ENCODE measurements at regions not wholly inside any gene's neighbourhood (a gene's known extent, or its start where the extent isn't known, plus 50 kb on each side); places are given as distances from the start of the nearest gene placed in this dataset.
A peak's percentile ranks its signal among the peaks of the same experiment; 100 is the strongest.
"Not testable (repeated sequence)": the region's sequence is repeated elsewhere in the genome, so short reads cannot be mapped to it uniquely, and the experiment has no call there.

DNA sequence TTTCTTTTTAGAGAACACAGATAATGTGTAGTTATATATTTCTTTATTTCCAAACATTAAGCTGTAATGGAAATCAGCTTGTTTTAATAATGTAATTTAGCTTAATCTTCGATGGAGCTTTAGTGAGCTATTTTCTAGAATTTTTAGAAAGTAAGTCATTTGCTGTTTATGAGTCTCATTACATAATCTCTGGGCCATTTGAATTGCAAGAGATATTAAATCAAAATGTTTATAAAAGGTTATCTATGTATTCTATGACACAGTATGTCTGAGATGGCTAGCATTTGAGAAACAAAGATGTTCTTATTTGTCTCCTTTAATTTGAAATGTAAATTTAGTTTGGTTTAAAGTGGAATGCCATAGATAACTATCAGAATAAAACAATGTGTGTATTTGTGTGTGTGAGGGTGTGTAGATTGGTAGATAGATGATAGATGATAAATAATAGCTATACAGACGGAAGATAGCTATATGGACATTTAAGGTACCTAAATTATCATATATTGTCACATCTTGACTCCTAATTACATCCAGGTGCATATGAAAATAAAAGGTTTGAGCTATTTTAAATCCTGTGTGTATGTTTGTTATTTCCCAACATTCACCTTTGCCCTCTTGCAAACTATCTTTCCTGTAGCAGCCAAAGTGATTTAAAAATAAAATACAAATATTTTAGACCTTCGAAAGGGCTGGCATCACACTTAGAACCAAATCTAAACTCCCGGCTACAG lies 478.0 kb upstream of the KLF6 start:
- no peak for DNase-seq (ENCODE audit: low spot score)

DNA sequence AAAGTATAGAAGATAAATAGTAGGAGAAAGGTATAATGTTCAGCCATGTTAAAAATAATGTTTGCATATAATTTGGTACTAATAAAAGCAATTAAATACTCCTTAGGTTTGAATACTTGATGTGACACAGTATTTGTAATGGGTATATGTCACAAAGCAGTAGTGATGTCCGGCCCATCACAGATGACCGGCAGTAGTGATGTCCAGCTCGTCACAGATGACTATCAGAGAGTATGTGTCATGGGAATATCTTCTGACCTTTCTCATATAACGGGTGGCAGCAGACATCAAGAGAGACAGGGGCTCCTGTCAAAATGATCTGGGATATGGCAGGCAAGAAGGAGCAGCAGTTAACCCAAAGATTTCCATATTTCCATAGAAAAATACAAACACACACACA lies 477.4 kb upstream of the KLF6 start:
- no peak for DNase-seq (ENCODE audit: low spot score)

DNA sequence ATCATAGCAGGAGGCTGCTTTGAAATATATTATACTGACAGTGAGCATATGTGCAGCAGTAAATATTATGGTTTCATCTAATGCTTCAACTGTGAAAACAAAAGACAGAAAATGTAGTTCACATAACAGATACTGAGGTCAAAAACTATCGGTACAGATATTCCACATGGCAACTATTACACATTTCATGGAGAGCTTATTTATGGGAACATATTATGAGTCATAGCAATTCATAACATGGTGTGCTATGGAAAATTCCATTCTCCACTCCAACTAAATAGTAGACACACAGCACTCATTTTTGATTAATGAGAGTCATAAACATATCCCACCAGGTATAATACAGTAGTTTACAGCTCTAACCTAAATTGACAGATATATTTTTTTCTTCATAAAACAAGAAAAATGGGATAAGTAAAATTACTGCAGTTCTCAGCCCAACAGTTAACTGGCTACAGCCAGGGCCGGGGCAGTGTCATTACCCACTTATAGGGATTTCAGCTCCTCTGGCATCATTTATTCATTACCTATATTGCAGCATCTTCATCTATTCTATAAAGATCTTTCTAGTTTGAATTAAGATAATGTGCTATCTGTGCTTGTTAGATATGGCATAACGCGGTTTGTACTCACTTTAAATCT lies 475.6 kb upstream of the KLF6 start:
- DNase-seq (ENCODE audit: low spot score) = no peak

DNA sequence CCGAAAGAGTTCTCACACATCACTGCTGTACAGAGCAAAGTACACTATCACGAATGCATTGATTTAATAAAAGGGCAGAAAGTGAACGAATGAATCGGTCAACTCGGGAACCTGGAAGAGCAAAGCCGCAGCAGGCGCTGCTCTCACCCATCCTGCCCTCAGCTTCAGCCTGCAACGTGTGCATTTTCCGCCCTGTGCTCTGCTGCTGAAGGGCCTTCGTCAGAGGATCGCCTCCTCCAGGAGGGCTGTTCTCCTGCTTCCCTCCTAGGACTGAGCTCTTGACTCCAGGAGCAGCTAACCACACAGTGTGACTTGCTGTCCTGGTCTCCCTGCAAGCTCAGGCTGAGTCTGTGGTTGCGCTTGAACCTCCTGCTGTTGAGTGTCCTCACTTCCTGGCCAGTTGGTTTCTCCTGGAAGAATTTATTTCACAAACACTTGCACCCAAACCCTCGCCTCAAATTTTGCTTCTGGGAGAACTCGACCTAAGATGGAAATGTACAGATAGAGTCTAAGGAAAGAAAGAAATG lies 473.0 kb upstream of the KLF6 start:
- no peak for DNase-seq (ENCODE audit: low spot score)

DNA sequence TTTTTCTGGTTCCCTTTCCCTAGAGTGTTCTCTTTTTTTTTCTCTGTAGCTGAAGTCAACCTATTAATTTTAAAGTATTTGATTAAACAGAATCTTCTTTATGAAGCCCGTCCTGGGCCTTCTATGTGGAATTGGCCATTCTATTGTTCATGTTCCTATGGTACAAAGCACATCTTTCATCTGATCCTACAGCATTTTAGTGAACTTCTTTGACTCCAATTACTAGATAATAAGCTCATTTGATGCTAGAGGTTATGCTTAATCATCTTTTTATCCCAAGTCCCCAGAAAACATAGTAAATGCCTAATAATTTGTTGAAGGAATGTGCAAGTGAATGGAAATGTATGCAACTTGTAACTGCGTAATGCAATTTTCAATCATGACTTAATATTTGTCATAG lies 472.0 kb upstream of the KLF6 start:
- no peak for DNase-seq (ENCODE audit: low spot score)

DNA sequence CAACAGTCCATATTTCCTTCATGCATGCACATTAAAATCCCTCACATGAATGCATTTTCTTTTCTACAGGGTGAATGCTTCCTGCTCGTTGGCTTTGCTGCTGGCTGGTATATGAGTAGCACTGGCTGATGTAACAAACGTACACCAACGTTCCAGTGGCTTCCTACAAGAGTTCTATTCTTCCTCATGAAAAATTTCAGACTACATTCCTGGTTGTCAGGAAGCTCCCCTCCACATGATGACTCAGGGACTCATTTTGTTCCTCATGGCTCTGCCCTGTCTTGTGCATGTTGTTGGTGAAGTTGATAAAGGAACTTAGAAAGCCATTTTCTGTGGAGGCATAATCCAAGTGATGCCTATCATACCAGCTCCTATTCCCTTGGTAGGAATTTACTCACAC lies 470.7 kb upstream of the KLF6 start:
- no peak for DNase-seq (ENCODE audit: low spot score)

DNA sequence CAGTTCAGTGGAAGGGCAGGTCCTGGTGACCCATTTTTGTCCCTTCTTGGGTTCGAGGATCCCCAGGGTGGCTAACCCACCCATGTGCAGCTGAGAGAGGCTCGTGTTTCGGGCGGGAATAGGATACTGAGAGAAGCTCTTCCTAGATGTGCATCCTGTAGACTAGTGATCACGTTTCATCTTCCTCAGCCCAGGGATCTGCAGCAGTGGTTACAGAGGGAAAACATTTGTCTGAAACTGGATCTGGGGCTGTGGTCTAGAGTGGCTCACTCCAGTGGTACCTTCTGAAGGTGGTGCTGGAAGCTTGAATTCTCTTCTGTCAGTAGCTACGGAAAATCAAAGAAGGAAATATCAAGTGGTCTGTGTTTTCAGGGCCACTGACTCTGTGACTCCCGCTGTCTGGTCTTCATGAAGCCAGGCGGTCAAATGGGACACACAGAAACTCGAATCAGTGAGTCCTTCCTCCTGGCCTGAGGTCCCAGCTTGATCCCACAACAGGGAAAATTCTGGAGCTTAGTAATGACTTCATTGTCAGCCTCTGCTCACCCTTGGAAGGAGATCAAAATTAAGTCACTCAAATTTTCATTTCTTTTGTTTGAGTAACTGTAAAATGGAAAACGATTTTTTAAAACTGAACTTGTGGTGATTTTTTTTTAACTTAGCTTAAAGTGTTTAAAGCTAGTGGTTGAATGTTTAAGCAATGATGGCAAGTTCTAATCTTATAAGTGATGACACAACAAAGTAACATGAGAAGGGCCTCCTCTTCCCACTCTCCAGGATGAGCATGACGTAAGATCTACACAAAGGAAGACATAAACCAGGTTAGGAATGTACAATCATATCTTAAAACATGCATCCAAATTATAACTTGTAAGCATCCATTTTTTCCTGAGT lies 469.3 kb upstream of the KLF6 start:
- DNase-seq (ENCODE audit: low spot score) = no peak

DNA sequence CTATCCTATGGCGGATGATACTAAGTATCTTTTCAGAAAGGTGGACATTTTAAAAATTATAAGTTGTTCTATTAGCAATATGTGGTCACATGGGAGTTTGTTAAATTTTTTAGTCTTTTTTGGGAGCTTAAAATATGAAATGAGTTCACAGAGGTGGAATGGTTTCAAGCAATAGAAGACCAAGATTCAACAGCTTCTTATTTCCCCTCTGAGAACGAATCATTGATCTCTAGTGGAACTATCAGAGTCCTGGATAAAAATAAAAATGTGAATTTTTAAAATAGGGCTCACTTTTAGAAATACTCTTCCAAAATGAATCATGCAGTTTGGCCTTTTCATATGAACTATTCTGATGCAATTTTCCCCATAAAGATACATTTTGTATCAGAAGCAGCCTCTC lies 467.7 kb upstream of the KLF6 start:
- no peak for DNase-seq (ENCODE audit: low spot score)

DNA sequence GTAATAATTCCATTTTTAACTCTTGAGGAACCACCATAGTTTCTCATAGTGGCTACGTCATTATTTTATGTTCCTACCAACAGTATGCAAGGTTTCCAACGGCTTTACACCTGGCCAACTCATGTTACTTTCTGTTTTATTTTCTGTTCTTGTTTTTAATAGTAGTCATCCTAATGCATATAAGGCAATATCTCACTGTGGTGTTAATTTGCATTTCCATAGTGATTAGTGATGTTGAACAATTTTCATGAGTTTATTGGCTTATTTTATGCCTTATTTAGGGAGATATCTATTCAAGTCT lies 465.5 kb upstream of the KLF6 start:
- DNase-seq (ENCODE audit: low spot score) = no peak

DNA sequence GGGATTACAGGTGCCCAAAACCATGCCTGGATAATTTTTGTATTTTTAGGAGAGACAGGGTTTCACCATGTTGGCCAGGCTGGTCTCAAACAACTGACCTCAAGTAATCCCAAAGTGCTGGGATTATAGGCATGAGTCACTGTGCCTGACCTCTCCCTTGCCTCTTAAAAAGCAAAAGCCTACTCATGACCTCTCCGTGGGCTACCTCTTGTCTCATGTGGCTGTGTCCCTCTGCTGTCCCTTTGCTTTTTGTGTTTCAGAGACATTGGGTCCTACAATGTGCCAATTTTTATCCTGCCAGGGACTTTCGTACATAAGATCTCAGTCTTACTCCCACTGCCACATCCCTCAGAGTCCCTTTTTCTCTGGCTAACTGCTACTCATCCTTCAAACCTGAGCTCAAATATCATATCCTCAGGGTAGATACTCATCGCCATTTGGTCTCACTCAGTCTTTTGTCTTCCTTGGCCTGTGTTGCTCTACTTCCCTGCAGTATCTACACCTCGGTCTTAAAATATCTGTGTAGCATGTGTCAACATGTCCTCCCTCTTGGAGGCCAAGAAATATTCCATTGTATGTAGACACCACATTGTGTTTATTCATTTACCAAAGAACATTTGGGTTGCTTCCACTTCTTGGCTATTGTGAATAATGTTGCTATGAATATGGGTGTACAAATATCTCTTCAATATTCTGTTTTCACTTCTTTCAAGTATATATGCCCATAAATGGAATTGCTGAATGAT lies 465.0 kb upstream of the KLF6 start:
- DNase-seq (ENCODE audit: low spot score) = no peak

DNA sequence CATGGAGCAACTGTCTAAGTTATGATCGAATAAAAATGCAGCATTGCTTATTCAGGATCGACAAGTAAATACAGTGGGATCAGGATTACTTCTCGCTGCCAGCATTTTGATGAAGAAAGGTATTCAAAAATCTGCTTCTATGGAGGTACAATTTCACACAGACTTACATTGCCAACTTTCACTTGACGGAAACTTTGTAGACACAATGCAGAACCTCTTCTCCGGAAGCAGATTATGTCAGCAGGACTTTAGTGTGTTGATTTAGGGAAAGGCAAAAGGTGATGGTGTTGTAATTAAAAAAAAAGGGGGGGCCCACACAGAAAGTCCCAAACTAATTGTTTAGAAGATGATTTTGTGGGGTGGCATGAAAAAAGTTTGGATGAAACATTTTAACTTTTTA lies 462.4 kb upstream of the KLF6 start:
- no peak for DNase-seq (ENCODE audit: low spot score)

DNA sequence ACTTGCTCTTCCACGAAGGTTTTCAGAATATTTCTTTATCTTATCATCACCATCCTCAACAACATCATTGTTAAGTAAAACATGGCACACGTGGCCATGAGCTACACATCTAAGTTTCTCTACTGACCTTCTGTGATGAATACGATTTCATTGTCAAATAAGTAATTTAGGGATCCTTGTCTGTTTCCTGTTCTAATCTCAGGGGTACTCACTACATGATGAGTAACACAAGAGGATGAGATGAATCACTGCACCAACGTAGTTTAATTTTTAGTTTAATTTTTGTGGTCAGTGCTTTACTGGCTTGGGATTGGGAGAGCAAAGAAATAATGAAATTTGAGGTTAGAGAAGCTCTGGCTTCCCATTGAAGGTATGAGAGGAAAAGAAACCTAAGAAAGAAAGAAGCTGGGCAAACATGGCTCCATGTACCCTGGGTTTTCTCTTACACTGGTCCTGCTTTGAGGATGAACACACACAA lies 461.9 kb upstream of the KLF6 start:
- peak; percentile 15 for DNase-seq (ENCODE audit: low spot score)

DNA sequence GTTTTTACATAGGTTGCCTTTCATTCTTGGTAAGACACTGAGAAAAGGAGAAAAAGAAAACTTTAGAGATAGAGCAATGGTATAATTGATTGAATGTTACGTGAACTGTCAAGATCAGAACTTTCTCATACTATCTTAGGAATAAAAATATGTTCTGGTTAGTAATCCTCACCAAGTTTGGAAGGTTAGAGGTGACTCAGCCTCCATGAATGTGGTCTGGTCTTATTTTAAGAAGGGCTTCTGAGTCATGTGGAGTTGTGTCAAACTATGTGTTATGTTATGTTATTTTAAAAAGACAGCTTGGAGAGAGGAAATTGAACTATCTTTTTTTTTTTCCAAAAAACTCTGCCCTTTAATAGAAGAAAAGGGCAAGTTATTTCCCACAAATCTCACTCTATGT lies 458.6 kb upstream of the KLF6 start:
- peak; percentile 21 for DNase-seq (ENCODE audit: low spot score)

DNA sequence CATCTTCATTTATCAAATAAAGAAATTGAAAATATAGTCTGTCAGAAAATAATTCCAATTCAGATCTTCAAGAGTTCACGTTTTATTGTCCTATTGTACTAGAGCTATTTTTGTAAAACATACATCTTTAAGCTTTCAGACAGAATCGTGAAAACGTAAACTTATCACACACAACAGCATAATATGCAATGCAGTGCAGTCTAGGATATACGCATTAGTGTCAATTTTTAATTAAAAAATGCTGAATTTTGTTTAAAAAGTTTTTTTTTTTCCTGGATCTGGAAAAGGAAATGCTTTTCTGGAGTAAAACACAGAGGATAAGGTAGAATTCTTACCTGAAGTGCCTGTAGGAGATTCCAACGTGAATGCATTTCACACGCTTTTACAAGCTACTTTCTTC lies 458.2 kb upstream of the KLF6 start:
- no peak for DNase-seq (ENCODE audit: low spot score)

DNA sequence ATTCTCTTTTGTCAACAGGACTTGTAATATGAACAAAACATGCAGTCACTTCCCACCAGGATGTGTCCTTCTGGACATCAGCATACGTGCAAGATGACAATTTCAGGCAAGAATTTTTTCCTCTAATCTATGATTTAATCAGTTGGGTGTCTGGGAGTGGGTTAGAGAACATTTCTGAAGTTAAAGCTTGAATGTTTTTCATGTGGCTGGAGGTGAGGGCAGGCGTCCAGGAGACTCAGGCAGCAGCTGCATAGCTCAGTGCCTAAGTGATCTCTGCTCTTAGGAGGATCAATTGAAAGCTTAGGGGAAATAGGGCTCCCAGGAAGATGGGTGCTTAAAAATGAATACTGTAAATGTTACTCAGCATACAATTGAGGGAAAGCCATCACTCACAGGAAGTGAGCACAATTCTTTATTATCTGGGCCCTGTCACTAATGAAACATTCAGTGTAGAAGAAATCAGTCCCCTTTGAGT lies 457.6 kb upstream of the KLF6 start:
- no peak for DNase-seq (ENCODE audit: low spot score)

DNA sequence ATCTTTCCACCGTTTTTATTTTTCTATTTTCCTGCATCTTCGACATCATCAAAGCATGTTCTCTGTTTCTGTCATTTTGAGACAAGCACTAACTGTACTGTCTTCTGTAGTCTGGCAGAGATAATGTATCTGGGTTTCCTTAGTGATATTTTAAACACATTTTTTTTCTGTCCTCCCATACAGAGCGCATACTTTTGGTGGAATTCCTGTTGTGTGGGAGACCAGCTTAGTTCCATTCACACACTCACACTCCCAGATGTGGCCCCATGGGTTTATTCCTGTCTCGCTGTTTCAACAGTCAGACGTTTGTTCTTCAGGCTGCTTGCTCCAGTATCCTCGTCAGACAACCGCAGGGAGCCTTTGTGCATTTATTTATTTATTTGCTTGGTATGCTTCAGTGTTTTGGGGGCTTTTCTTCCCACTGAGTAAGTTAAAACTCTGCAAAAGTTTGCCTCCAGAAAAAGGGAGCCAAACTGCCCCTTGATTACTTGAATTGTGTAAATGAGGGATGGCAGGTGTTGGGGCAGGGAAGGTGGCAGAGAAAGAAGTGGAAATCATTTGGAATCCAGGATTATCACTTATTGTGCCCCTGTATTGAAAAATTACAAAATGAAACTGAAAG lies 456.8 kb upstream of the KLF6 start:
- DNase-seq (ENCODE audit: low spot score) = no peak

DNA sequence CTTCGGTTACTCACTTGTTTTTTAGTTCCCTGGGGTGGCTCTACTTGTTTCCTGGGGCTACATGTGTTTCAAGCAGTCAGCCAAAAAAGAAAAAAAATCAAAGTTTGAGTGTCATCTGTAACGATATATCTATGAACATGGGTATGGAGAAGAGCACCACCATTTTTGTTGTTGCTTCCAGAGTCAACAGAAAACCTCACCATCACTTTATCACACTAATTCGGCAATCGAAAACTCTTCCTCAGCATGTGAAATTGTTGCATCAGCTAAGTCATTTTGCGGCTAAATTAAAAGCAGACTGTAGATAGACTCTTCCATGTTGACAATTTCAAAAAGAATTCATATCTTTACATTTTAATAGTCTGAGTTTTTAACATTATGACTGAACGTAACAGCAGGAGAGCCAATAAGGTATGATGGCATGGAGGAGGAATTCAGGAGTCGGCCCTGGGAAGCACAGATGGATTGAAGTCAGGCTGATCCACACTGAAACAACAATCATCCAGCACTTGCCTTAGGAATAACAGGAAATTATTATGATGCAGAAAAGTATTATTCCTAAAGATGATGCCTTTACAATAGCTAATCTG lies 455.7 kb upstream of the KLF6 start:
- no peak for DNase-seq (ENCODE audit: low spot score)

DNA sequence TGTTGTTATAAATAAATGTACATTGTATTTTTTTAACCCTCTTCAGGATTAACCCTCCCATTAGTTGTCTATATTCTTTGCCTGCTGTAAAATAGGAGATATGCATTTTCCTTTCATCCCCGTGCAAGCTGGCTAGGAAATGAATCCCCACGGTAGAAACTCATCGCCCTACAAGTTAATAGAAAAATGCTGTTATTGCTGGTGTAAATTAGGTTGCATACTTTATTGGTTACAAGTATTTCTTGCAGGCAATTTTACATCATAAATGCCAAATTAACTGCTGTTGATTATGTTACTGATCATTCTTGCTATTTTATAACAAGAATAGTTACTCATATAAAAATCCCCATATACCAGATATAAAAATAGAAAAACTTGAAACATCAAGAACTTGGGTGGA lies 454.2 kb upstream of the KLF6 start:
- no peak for DNase-seq (ENCODE audit: low spot score)

DNA sequence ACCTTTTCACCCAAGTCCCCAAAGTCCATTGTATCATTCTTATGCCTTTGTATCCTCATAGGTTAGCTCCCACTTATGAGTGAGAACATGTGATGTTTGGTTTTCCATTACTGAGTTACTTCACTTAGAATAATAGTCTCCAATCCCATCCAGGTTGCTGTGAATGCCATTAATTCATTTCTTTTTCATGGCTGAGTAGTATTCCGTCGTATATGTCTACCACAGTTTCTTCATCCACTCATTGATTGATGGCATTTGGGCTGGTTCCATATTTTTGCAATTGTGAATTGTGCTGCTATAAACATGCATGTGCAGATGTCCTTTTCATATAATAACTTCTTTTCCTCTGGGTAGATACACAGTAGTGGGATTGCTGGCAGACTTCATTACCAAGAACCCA lies 451.9 kb upstream of the KLF6 start:
- DNase-seq (ENCODE audit: low spot score) = not testable (repeated sequence)

DNA sequence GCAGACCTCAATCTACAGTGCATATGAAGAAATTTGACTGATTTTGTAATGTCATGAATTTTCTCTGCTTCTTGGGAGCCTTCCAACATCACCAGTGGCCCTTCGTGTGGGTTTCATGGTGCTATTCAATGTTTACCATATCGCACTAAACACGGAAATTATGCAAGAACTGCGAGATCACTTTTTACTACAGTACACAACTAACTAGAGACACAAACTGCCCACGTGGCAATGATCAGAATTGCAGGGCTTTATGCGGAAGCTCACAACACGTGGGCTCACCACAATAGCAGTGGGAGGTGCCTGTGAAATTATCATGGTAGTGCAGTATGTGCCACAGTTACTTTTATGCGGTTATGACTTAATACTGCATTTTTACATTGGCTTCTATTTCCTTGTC lies 449.7 kb upstream of the KLF6 start:
- DNase-seq (ENCODE audit: low spot score) = peak; percentile 73

DNA sequence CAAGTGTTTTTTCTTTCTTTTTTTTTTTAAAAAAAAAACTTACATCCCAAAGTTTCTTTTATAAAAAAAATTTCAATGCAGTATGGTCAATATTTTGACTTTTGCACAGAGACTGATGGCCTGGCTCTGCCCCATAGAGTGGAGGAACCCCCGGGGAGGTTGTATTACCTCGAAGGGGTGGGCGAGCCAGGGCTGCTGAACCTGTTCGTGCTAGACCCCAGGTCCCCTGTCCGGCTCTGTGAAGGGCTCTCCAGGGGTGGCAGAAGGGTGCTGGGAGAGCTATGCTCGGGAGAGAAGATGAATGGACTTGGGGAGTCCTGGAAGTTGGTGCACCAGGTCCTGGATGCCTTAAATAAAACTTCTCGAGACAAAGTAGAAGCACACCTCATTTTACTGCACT lies 446.4 kb upstream of the KLF6 start:
- no peak for DNase-seq (ENCODE audit: low spot score)
